GM12878 (cell line): ENCODE measurements at regions not wholly inside any gene's neighbourhood (a gene's known extent, or its start where the extent isn't known, plus 50 kb on each side); places are given as distances from the start of the nearest gene placed in this dataset.

Experiments
- ATAC-seq: fragments of 200-7000 bp; cut with Tn5 transposase; 3 replicates; pipeline ENCODE4 v1.9.1; 2020; ENCODE audit warnings: mild to moderate bottlenecking, moderate library complexity
- BruUV-seq: library from RNA; stranded (reverse); fragments of 400-500 nt; replicated peaks from 2 replicates; lab custom pipeline; 2021; lab: Mats Ljungman, UMichigan
- CTCF ChIA-PET: fragments of 300-600 bp; sonication (Branson Sonifier 250); formaldehyde crosslinking; extraction: SDS; loops from one replicate; lab custom pipeline; 2021; ENCODE audit warnings: inconsistent platforms; lab: Yijun Ruan, JAX
- POLR2A ChIA-PET: fragments of 350-600 bp; formaldehyde crosslinking; extraction: SDS; loops from one replicate; lab custom pipeline; 2021; ENCODE audit warnings: inconsistent platforms; lab: Charles Lee
- RAD21 ChIA-PET: fragments of 300-600 bp; sonication (Branson Sonifier 250); formaldehyde crosslinking; loops from one replicate; lab custom pipeline; 2023; ENCODE audit warnings: antibody characterized with exemption; ENCODE audit not compliant: unreplicated experiment; lab: Charles Lee
- SMC1A ChIA-PET: fragments of 300-600 bp; sonication (Branson Sonifier 250); formaldehyde crosslinking; loops from one replicate; lab custom pipeline; 2023; ENCODE audit not compliant: unreplicated experiment, uncharacterized antibody; lab: Charles Lee
- DNase-seq: peaks from one replicate; pipeline ENCODE4 v3.0.0-alpha.2; 2011; ENCODE audit warnings: low read depth, low spot score
- FAIRE-seq: peaks from 3 replicates; lab custom pipeline; 2011; peaks lifted over from hg19 to GRCh38; lab: Jason Lieb, UNC
- H2AFZ ChIP-seq: 2 replicates; pipeline ENCODE4 v1.6.0; 2011; ENCODE audit warnings: low read depth, low read length, control low read depth; ENCODE audit not compliant: control insufficient read depth
- H3K27ac ChIP-seq: 2 replicates; pipeline ENCODE4 v1.5.1; 2011; ENCODE audit warnings: control low read depth; ENCODE audit not compliant: control insufficient read depth, insufficient read depth
- H3K27me3 ChIP-seq, 2 experiments: replicated peaks in 1 of 2; 2 replicates each; pipeline versions ENCODE4 v1.6.0 to v1.6.1; 2011; ENCODE audit warnings: low read length in 1 of 2; ENCODE audit not compliant: control insufficient read depth in 2 of 2, insufficient read depth in 2 of 2
- H3K36me3 ChIP-seq, 2 experiments: 2 replicates each; pipeline ENCODE4 v1.5.1; 2011; ENCODE audit warnings: low read length in 1 of 2; ENCODE audit not compliant: control insufficient read depth in 2 of 2, insufficient read depth in 2 of 2
- H3K4me1 ChIP-seq: 2 replicates; pipeline ENCODE4 v1.6.1; 2011; ENCODE audit warnings: mild to moderate bottlenecking, low read length, moderate library complexity, mixed read lengths; ENCODE audit not compliant: control insufficient read depth, insufficient read depth
- H3K4me2 ChIP-seq: 2 replicates; pipeline ENCODE4 v1.6.0; 2011; ENCODE audit warnings: control low read depth; ENCODE audit not compliant: control insufficient read depth, insufficient read depth
- H3K4me3 ChIP-seq: fragments of 200-600 bp; sonication (generic); 2 replicates; pipeline ENCODE4 v1.5.1; 2016
- H3K79me2 ChIP-seq: 2 replicates; pipeline ENCODE4 v1.6.0; 2011; ENCODE audit warnings: low read length; ENCODE audit not compliant: control insufficient read depth, insufficient read depth
- H3K9ac ChIP-seq: 2 replicates; pipeline ENCODE4 v1.8.0; 2011; ENCODE audit warnings: low read length, control low read depth, mixed read lengths; ENCODE audit not compliant: control insufficient read depth, insufficient read depth
- H3K9me3 ChIP-seq: replicated peaks from 3 replicates; pipeline ENCODE4 v1.5.1; 2011; ENCODE audit warnings: mild to moderate bottlenecking, low read length; ENCODE audit not compliant: control insufficient read depth, insufficient read depth
- H4K20me1 ChIP-seq: 2 replicates; pipeline ENCODE4 v1.6.0; 2011; ENCODE audit not compliant: control insufficient read depth, insufficient read depth
- ATF3 ChIP-seq: IDR thresholded peaks from 2 replicates; pipeline ENCODE4 v1.6.1; 2011; ENCODE audit warnings: low read depth, mild to moderate bottlenecking, low read length, moderate library complexity, borderline replicate concordance; ENCODE audit errors: extremely low read depth
- BHLHE40 ChIP-seq, 2 experiments: fragments of 450-650 bp in 1 of 2; IDR thresholded peaks; 2 replicates each; pipeline ENCODE4 v1.6.1; 2011 to 2017; ENCODE audit warnings: low read depth in 2 of 2, borderline replicate concordance in 1 of 2, improper control_type of control experiment in 1 of 2, low read length in 1 of 2, mild to moderate bottlenecking in 1 of 2
- BRCA1 ChIP-seq: IDR thresholded peaks from 2 replicates; pipeline ENCODE4 v1.6.1; 2011; ENCODE audit warnings: low read depth, low read length, improper control_type of control experiment
- CHD2 ChIP-seq: IDR thresholded peaks from 2 replicates; pipeline ENCODE4 v1.6.1; 2011; ENCODE audit warnings: low read depth, low read length, improper control_type of control experiment, borderline replicate concordance
- EED ChIP-seq: sonication (generic); IDR thresholded peaks from 2 replicates; pipeline ENCODE4 v1.6.1; 2016; ENCODE audit warnings: antibody characterized with exemption, low read depth
- IRF4 ChIP-seq: IDR thresholded peaks from 2 replicates; pipeline ENCODE4 v1.6.1; 2011; ENCODE audit warnings: low read depth, low read length
- KAT2A ChIP-seq: conservative IDR thresholded peaks from 2 replicates; pipeline ENCODE4 v1.6.1; 2011; ENCODE audit warnings: low read depth, low read length; ENCODE audit not compliant: control insufficient read depth
- MTA2 ChIP-seq: fragments of 450-650 bp; IDR thresholded peaks from 2 replicates; pipeline ENCODE4 v1.6.1; 2016; ENCODE audit warnings: low read depth, mild to moderate bottlenecking, moderate library complexity
- MXI1 ChIP-seq: fragments of 150-350 bp; IDR thresholded peaks from 2 replicates; pipeline ENCODE4 v1.6.1; 2011; ENCODE audit warnings: low read depth, mild to moderate bottlenecking, inconsistent platforms, low read length, improper control_type of control experiment
- NRF1 ChIP-seq: conservative IDR thresholded peaks from 2 replicates; pipeline ENCODE4 v1.6.1; 2011; ENCODE audit warnings: mild to moderate bottlenecking, low read depth, low read length, improper control_type of control experiment
- PKNOX1 ChIP-seq: fragments of 450-650 bp; IDR thresholded peaks from 2 replicates; pipeline ENCODE4 v1.6.1; 2016; ENCODE audit warnings: mild to moderate bottlenecking
- POLR2A ChIP-seq: IDR thresholded peaks from 2 replicates; pipeline ENCODE4 v1.6.1; 2011; ENCODE audit warnings: low read depth, mild to moderate bottlenecking, low read length
- RFX5 ChIP-seq: IDR thresholded peaks from 2 replicates; pipeline ENCODE4 v1.6.1; 2011; ENCODE audit warnings: low read depth, low read length, improper control_type of control experiment
- RUNX3 ChIP-seq: IDR thresholded peaks from 2 replicates; pipeline ENCODE4 v1.6.1; 2012; ENCODE audit warnings: low read length, inconsistent platforms
- SIX5 ChIP-seq: IDR thresholded peaks from 2 replicates; pipeline ENCODE4 v1.6.1; 2011; ENCODE audit warnings: mild to moderate bottlenecking, low read depth, low read length, moderate library complexity; ENCODE audit not compliant: severe bottlenecking
- SUZ12 ChIP-seq: fragments of 200-600 bp; sonication (generic); IDR thresholded peaks from one replicate; pipeline ENCODE4 v1.6.1; 2018; ENCODE audit warnings: antibody characterized with exemption, mild to moderate bottlenecking; ENCODE audit not compliant: unreplicated experiment
- TCF7 ChIP-seq: IDR thresholded peaks from 2 replicates; pipeline ENCODE4 v1.6.1; 2014; ENCODE audit warnings: antibody characterized with exemption, borderline replicate concordance
- YBX1 ChIP-seq: fragments of 450-650 bp; IDR thresholded peaks from 2 replicates; pipeline ENCODE4 v1.6.1; 2016; ENCODE audit warnings: antibody characterized with exemption
- ZBTB11 ChIP-seq: fragments of 450-650 bp; formaldehyde crosslinking; IDR thresholded peaks from 2 replicates; pipeline ENCODE4 v1.5.0; 2022; ENCODE audit warnings: mild to moderate bottlenecking, missing genetic modification characterization
- WGBS: methylation state at CpG from one replicate; pipeline ENCODE4 v1.1.6; 2016; ENCODE audit warnings: low lambda C conversion rate; ENCODE audit not compliant: insufficient replicate concordance, insufficient coverage; ENCODE audit errors: missing lambda C conversion rate; 5-methylcytosine and 5-hydroxymethylcytosine counted together
- in situ Hi-C: fragments of 300-500 bp; cut with MboI; formaldehyde crosslinking; loops from 9 replicates; pipeline ENCODE4 v1.14.3; 2018; ENCODE audit warnings: mixed read lengths
- intact Hi-C: fragments of 100-400 bp; cut with micrococcal nuclease; formaldehyde crosslinking; loops from one replicate; pipeline ENCODE4 v1.14.2; 2022; ENCODE audit not compliant: unreplicated experiment

GRCh38 chr17:77865716-77866115, 92.8 kb upstream of the TNRC6C start:
- Histone ChIP-seq H3K27ac (no peak overlapping the region), H3K4me1 (peaks cover 22% of the 10 kb centered on the region), H3K36me3 (no peaks in the 10 kb centered on the region), H2AFZ (no peak overlapping the region), H4K20me1 (no peaks in the 10 kb centered on the region), H3K79me2 (no peaks in the 10 kb centered on the region), H3K9ac (no peak overlapping the region), H3K9me3 (no peaks in the 10 kb centered on the region; the same call in 2 of the 3 replicates), H3K4me3 (no peak overlapping the region), H3K27me3 (no peaks in the 10 kb centered on the region), H3K4me2 (no peak overlapping the region)
- in situ Hi-C loops, result no loop called here
- TF ChIP-seq PKNOX1 (no peak), KAT2A (no peak), BRCA1 (no peak), POLR2A (no peak), MXI1 (no peak), EED (no peak), SIX5 (no peak), RUNX3 (no peak), BHLHE40 (IDR thresholded peaks at IDR 0.05; ENCODE audit: borderline replicate concordance in 1 of 2, low read depth in 2 of 2, low read length in 1 of 2) (no peak), YBX1 (no peak), RFX5 (no peak), TCF7 (no peak), SUZ12 (no peak), CHD2 (no peak), ATF3 (no peak), ZBTB11 (no peak), MTA2 (no peak), NRF1 (no peak), IRF4 (no peak)
- ATAC-seq, result no peak
- intact Hi-C loops, result no loop called here
- ChIA-PET RAD21 (no interaction called here), CTCF (no interaction called here), POLR2A (interaction anchor here (0.6 kb wide), 1 partner anchor 87 kb away, joined by 3 read pairs; no protein-coding TSS in a partner anchor), SMC1A (interaction anchor here (2.3 kb wide), 1 partner anchor 12 kb away, joined by 6 read pairs; no protein-coding TSS in a partner anchor)
- FAIRE-seq, result no peak
- BruUV-seq, result no TSS peak
- DNase-seq, result no peak
- WGBS, result 40% methylated on average over 3 of the region's 3 CpGs
